WERI-Rb-1 (cell line): ENCODE measurements at regions not wholly inside any gene's neighbourhood (a gene's known extent, or its start where the extent isn't known, plus 50 kb on each side); places are given as distances from the start of the nearest gene placed in this dataset.

Experiments used
- DNase-seq: peaks from one replicate; pipeline ENCODE4 v3.0.0-alpha.2; 2020
- H3K27ac ChIP-seq: fragments of 250-450 bp; sonication (Bioruptor Pico); 2 replicates; pipeline ENCODE4 v1.5.1; 2020; ENCODE audit warnings: mild to moderate bottlenecking, moderate library complexity
- H3K27me3 ChIP-seq: fragments of 250-450 bp; sonication (Bioruptor Pico); 2 replicates; pipeline ENCODE4 v1.5.1; 2021; ENCODE audit warnings: mild to moderate bottlenecking, low read depth, moderate library complexity; ENCODE audit not compliant: insufficient read depth, severe bottlenecking
- H3K36me3 ChIP-seq: fragments of 250-450 bp; sonication (Bioruptor Pico); 2 replicates; pipeline ENCODE4 v1.5.1; 2020; ENCODE audit warnings: mild to moderate bottlenecking, moderate library complexity
- H3K4me3 ChIP-seq: 2 replicates; pipeline ENCODE4 v1.5.1; 2011; ENCODE audit warnings: low read depth, mild to moderate bottlenecking, control low read depth, low read length
- H3K9me3 ChIP-seq: fragments of 250-450 bp; sonication (Bioruptor Pico); 2 replicates; pipeline ENCODE4 v1.5.1; 2021; ENCODE audit warnings: mild to moderate bottlenecking, moderate library complexity; ENCODE audit not compliant: severe bottlenecking
- TF ChIP-seq, protein P1 (sequence below): IDR thresholded peaks from 2 replicates; pipeline ENCODE4 v1.5.1; 2011; ENCODE audit warnings: low read depth, mild to moderate bottlenecking, control low read depth, inconsistent platforms, low read length

DNA sequence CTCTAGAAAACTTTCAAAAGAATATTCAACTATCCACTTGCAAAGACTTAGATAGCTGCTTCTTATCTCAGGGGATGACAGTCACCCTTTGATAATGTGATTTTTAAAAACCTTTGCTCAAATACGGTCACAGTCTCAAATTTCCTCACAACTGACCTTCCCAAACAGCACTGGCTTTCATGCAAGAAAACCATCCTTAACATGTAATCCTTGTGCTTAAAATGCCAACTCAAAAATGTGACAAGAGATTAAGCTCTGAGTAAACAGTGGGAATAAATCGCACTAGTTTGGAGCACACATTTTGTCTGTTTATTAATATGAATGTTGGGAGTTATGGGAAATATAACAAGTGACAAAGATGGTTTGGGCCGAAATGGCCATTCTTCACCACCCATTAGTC lies 87.5 kb upstream of the CCBE1 start:
- no peak overlapping the region for H3K27ac ChIP-seq
- H3K27me3 ChIP-seq, result no peaks in the 10 kb centered on the region
- no peak for DNase-seq
- no peaks in the 10 kb centered on the region for H3K36me3 ChIP-seq
- H3K4me3 ChIP-seq, result no peak overlapping the region
- H3K9me3 ChIP-seq, result no peaks in the 10 kb centered on the region
- TF ChIP-seq, protein P1, sequence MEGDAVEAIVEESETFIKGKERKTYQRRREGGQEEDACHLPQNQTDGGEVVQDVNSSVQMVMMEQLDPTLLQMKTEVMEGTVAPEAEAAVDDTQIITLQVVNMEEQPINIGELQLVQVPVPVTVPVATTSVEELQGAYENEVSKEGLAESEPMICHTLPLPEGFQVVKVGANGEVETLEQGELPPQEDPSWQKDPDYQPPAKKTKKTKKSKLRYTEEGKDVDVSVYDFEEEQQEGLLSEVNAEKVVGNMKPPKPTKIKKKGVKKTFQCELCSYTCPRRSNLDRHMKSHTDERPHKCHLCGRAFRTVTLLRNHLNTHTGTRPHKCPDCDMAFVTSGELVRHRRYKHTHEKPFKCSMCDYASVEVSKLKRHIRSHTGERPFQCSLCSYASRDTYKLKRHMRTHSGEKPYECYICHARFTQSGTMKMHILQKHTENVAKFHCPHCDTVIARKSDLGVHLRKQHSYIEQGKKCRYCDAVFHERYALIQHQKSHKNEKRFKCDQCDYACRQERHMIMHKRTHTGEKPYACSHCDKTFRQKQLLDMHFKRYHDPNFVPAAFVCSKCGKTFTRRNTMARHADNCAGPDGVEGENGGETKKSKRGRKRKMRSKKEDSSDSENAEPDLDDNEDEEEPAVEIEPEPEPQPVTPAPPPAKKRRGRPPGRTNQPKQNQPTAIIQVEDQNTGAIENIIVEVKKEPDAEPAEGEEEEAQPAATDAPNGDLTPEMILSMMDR, result no peak

DNA sequence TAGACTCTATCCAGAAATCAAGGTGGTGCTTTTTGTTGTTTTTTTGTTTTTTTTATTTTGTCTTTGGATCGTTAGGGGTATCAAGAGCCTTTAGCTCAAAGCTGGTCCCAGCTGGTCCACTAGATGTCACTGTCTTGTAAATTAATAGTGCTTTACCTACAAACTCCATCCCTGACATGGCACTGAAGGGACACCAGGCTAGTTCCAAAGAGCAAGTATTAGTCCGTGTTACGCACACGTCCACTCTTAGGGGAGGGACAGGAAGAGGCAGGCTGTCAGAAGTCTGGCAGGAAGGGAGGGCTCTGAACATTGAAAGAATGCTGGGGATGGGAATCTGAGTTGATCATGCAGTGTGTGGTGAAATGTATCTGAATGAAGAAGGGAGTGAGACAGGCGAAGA lies 85.9 kb upstream of the CCBE1 start:
- Histone ChIP-seq H3K36me3 (no peaks in the 10 kb centered on the region), H3K4me3 (no peak overlapping the region), H3K27me3 (no peaks in the 10 kb centered on the region), H3K9me3 (no peaks in the 10 kb centered on the region), H3K27ac (no peak overlapping the region)
- peak; percentile 68 for DNase-seq
- TF ChIP-seq, protein P1, result peak; percentile 75

DNA sequence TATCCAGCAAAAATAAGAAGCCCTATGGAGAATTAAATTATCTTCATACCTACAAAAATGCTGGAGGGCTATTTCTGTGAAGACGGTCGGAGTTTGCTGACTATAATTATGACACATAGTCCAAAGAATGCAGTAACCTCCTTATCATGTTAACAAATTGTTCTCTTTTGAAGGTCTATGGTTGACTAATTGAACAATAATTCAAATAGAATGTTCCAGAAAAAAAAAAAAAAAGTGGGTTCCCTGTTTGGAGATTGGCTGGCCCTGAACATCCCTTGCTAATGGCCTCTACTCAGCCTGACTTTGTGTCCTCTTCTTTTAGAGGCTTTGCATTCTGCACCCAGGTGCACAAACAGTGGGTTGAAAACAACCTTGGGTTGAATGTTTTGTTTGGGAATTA lies 82.8 kb upstream of the CCBE1 start:
- H3K27ac ChIP-seq, result no peak overlapping the region
- TF ChIP-seq, protein P1, result no peak
- no peak for DNase-seq
- H3K27me3 ChIP-seq, result no peaks in the 10 kb centered on the region
- H3K4me3 ChIP-seq, result no peak overlapping the region
- no peaks in the 10 kb centered on the region for H3K9me3 ChIP-seq
- H3K36me3 ChIP-seq, result no peaks in the 10 kb centered on the region

DNA sequence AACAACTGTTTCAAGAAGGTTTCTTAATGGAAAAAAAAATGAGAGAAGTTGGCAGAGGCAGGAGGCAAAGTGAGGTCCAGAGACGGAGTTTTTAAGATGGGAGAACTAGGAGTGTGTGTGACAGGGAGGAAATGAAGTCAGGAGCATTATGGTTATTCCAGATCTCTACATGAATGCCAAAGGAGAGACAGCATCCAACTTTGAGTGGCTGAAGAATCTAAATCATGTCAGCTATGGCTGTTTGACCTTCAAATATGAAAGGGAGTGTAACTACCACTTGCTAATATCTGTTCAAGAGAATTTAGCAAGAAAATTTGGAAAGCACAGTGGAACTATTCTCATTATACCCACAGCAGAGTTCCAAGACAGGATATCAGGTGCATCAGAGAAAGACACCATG lies 81.2 kb upstream of the CCBE1 start:
- H3K4me3 ChIP-seq, result no peak overlapping the region
- TF ChIP-seq, protein P1, result no peak
- H3K36me3 ChIP-seq, result no peaks in the 10 kb centered on the region
- H3K9me3 ChIP-seq, result no peaks in the 10 kb centered on the region
- no peak for DNase-seq
- H3K27me3 ChIP-seq, result no peaks in the 10 kb centered on the region
- no peak overlapping the region for H3K27ac ChIP-seq

DNA sequence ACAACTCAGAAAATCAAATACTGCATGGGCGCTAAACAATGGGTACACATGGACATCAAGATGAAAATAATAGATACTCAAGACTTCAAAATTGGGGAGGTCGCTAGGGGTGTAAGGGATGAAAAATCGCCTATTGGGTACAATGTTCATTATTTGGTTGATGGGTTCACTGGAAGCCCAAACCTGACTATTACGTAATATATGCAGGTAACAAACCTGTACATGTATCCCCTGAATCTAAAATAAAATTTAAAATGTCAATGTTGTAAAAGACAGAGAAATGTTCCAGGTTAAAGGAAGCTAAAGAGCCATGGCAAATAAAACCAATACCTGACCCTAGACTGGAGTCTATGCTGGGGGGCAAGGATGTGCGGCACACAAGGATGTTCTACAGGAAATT lies 80.4 kb upstream of the CCBE1 start:
- H3K36me3 ChIP-seq, result no peaks in the 10 kb centered on the region
- no peak overlapping the region for H3K27ac ChIP-seq
- TF ChIP-seq, protein P1, result no peak
- no peak overlapping the region for H3K4me3 ChIP-seq
- no peaks in the 10 kb centered on the region for H3K27me3 ChIP-seq
- no peaks in the 10 kb centered on the region for H3K9me3 ChIP-seq
- DNase-seq, result no peak

DNA sequence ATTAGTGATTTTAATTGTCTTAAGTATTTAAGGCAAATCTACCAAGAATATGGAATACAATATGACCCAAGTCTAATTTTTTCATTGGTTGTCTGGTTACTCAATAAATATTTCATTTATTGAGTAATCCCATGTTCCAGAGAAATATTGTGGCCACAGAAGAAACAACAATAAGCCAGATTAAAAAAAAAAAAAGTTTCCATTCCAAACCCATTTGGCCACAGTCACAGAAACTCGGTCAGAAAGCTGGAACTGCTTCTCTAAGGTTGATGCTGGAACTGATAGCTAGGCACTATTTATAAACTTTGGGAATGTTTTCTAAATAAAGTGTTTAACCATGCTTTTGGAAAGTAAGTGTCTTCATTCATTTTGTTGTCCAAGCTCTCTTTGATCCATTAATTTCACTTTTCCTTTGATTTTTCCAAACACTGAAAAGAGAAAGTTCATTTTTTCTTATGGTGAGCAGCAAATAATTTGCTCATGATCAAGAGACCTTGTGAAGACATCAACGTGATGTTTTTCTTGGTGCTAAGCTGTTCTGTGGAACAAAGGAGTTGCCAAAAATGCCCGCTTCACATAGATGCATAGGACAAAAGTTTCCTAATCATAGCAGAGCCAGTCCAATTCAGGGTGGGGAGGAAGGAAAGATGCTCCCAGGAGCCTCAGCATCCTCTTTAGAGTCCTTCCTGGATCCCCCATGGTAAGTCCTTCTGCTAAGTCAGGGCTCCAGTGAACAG lies 72.1 kb upstream of the CCBE1 start:
- Histone ChIP-seq H3K4me3 (no peak overlapping the region), H3K9me3 (no peaks in the 10 kb centered on the region), H3K27ac (no peak overlapping the region), H3K36me3 (no peaks in the 10 kb centered on the region), H3K27me3 (no peaks in the 10 kb centered on the region)
- DNase-seq, result no peak
- TF ChIP-seq, protein P1, result no peak
